HepG2 (cell line): ENCODE measurements at regions not wholly inside any gene's neighbourhood (a gene's known extent, or its start where the extent isn't known, plus 50 kb on each side); places are given as distances from the start of the nearest gene placed in this dataset.

Source experiments
- ATAC-seq: fragments of 200-7000 bp; cut with Tn5 transposase; 3 replicates; pipeline ENCODE4 v1.9.1; 2020; ENCODE audit warnings: mild to moderate bottlenecking, moderate library complexity
- BruUV-seq: library from RNA; stranded (reverse); fragments of 400-500 nt; replicated peaks from 2 replicates; lab custom pipeline; 2021; lab: Mats Ljungman, UMichigan
- CTCF ChIA-PET: fragments of 300-600 bp; formaldehyde crosslinking; extraction: SDS; loops from one replicate; lab custom pipeline; 2021; ENCODE audit warnings: low total read pairs, inconsistent platforms, low intra/inter-chr PET ratio; lab: Yijun Ruan, JAX
- POLR2A ChIA-PET: fragments of 350-600 bp; sonication (Branson Sonifier 250); formaldehyde crosslinking; loops from one replicate; lab custom pipeline; 2020; ENCODE audit warnings: antibody characterized with exemption, inconsistent platforms; lab: Yijun Ruan, JAX
- DNase-seq: peaks from one replicate; pipeline ENCODE4 v3.0.0-alpha.2; 2015; ENCODE audit warnings: low spot score
- FAIRE-seq: peaks from 3 replicates; lab custom pipeline; 2011; peaks lifted over from hg19 to GRCh38; lab: Jason Lieb, UNC
- H2AFZ ChIP-seq: one replicate; pipeline ENCODE4 v1.6.1; 2011; ENCODE audit warnings: low read length, inconsistent platforms
- H3K27ac ChIP-seq: fragments of 300-600 bp; 3 replicates; pipeline ENCODE4 v1.8.0; 2011; ENCODE audit warnings: mixed run types, mild to moderate bottlenecking, mixed read lengths, low read length, inconsistent platforms; ENCODE audit not compliant: insufficient read depth; ENCODE audit errors: extremely low read length
- H3K27me3 ChIP-seq, 2 experiments: fragments of 200-600 bp in 1 of 2; 2 replicates in 1 of 2; 3 replicates in 1 of 2; pipeline versions ENCODE4 v1.6.0 to v1.8.0; 2011; ENCODE audit warnings: low read length in 2 of 2, mild to moderate bottlenecking in 2 of 2, moderate library complexity in 2 of 2, inconsistent platforms in 1 of 2; ENCODE audit not compliant: insufficient read depth in 2 of 2, control insufficient read depth in 1 of 2
- H3K36me3 ChIP-seq, 2 experiments: fragments of 200-600 bp in 1 of 2; replicated peaks in 1 of 2; 2 replicates in 1 of 2; 3 replicates in 1 of 2; pipeline versions ENCODE4 v1.5.1 to v1.8.0; 2011; ENCODE audit warnings: low read length in 2 of 2, inconsistent platforms in 1 of 2; ENCODE audit not compliant: insufficient read depth in 2 of 2, control insufficient read depth in 1 of 2
- H3K4me1 ChIP-seq: 2 replicates; pipeline ENCODE4 v1.5.1; 2012; ENCODE audit warnings: low read length, inconsistent platforms; ENCODE audit not compliant: insufficient read depth
- H3K4me2 ChIP-seq: 2 replicates; pipeline ENCODE4 v1.6.0; 2011; ENCODE audit warnings: low read depth, low read length, inconsistent platforms
- H3K4me3 ChIP-seq, 3 experiments: fragments of 200-600 bp in 1 of 3; sonication (generic), shearing (Covaris generic) in 1 of 3; replicated peaks in 1 of 3; 2 replicates each; pipeline ENCODE4 v1.5.1; 2011 to 2016; ENCODE audit warnings: low read length in 3 of 3, inconsistent platforms in 2 of 3, low read depth in 2 of 3, mild to moderate bottlenecking in 2 of 3, control low read depth in 1 of 3, mixed read lengths in 1 of 3; ENCODE audit not compliant: insufficient read depth in 1 of 3
- H3K79me2 ChIP-seq: one replicate; pipeline ENCODE4 v1.6.1; 2011; ENCODE audit warnings: low read length, inconsistent platforms; ENCODE audit not compliant: insufficient read depth
- H3K9ac ChIP-seq: 2 replicates; pipeline ENCODE4 v1.6.0; 2011; ENCODE audit warnings: mild to moderate bottlenecking, low read depth, low read length, inconsistent platforms; ENCODE audit not compliant: insufficient read depth
- H3K9me3 ChIP-seq: 2 replicates; pipeline ENCODE4 v1.5.1; 2012; ENCODE audit warnings: mild to moderate bottlenecking, low read length
- H4K20me1 ChIP-seq: 2 replicates; pipeline ENCODE4 v1.6.0; 2011; ENCODE audit warnings: inconsistent platforms, mild to moderate bottlenecking, low read length, moderate library complexity; ENCODE audit not compliant: insufficient read depth
- DPF2 ChIP-seq: sonication (generic); formaldehyde crosslinking; IDR thresholded peaks from 2 replicates; pipeline ENCODE4 v1.4.0; 2020; ENCODE audit warnings: mild to moderate bottlenecking, low read depth, missing genetic modification reagents, borderline replicate concordance
- FOXK1 ChIP-seq: sonication (generic); formaldehyde crosslinking; IDR thresholded peaks from 2 replicates; pipeline ENCODE4 v1.4.0; 2020; ENCODE audit warnings: low read depth, missing genetic modification reagents, borderline replicate concordance
- HCFC1 ChIP-seq: fragments of 150-350 bp; IDR thresholded peaks from 2 replicates; pipeline ENCODE4 v1.6.1; 2014; ENCODE audit warnings: low read depth, low read length
- RBM39 ChIP-seq: fragments of 200-400 bp; formaldehyde crosslinking; IDR thresholded peaks from one replicate; pipeline ENCODE4 v1.6.1; 2018; ENCODE audit warnings: antibody characterized with exemption, mild to moderate bottlenecking, low read depth, low read length; ENCODE audit not compliant: poor library complexity, severe bottlenecking
- ZNF101 ChIP-seq: sonication (generic); formaldehyde crosslinking; IDR thresholded peaks from 2 replicates; pipeline ENCODE4 v1.4.0; 2020; ENCODE audit warnings: mild to moderate bottlenecking, low read depth, missing genetic modification reagents, borderline replicate concordance
- ZNF772 ChIP-seq: sonication (generic); formaldehyde crosslinking; IDR thresholded peaks from 2 replicates; pipeline ENCODE4 v1.5.0; 2020; ENCODE audit warnings: mild to moderate bottlenecking, missing genetic modification reagents
- ZNF775 ChIP-seq: sonication (generic); formaldehyde crosslinking; IDR thresholded peaks from 2 replicates; pipeline ENCODE4 v1.4.0; 2020; ENCODE audit warnings: missing genetic modification reagents, mild to moderate bottlenecking, moderate library complexity, borderline replicate concordance
- WGBS: methylation state at CpG from one replicate; pipeline ENCODE4 v1.1.6; 2017; ENCODE audit warnings: low lambda C conversion rate; 5-methylcytosine and 5-hydroxymethylcytosine counted together
- in situ Hi-C: cut with HindIII; loops from 2 replicates; pipeline ENCODE4 v1.10.0; 2017; ENCODE audit warnings: low pct_unique_long_range_greater_than_20kb; ENCODE audit not compliant: extremely low pct_ligation_motif_present
- intact Hi-C: fragments of 100-400 bp; cut with micrococcal nuclease; formaldehyde crosslinking; loops from one replicate; pipeline ENCODE4 v1.10.0; 2022; ENCODE audit not compliant: unreplicated experiment
- TF ChIP-seq, protein P1 (sequence below): sonication (generic); formaldehyde crosslinking; IDR thresholded peaks from 2 replicates; pipeline ENCODE4 v1.8.0; 2023; ENCODE audit warnings: mild to moderate bottlenecking, missing genetic modification reagents

- no peak for TF ChIP-seq RBM39
Observed at GRCh38 chr3:107208100-107208499, 169.1 kb upstream of the CCDC54 start (continued).

DNA sequence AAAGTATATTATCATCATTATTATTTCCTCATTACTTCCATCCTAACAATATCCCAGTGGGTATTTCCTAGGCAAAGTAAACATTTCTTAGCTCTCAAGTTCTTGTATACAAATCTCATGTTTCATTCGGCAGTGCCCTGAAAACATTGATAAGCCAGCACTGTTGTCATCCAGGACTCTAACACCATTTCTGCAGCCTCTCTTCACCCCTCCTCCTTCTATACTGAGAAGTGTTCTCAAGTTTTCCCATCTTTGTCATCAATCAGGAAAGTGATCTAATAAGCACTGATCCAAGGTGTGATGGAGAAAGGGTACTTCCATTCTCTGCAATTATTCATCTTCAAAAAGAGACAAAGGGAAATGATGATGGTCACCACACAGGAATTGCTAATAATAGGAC, 168.4 kb upstream of the CCDC54 start:
- Histone ChIP-seq H3K4me2 (no peak overlapping the region), H3K4me3 (no peak overlapping the region), H2AFZ (no peak overlapping the region), H3K79me2 (no peaks in the 10 kb centered on the region), H3K9ac (no peak overlapping the region), H3K27ac (no peak overlapping the region)
- CTCF ChIA-PET, result no interaction called here
- WGBS, result 0% methylated on average over 1 of the region's 1 CpG
- no TSS peak for BruUV-seq
- no peak for FAIRE-seq
- TF ChIP-seq FOXK1 (CRISPR knock-in tag) (no peak), ZNF772 (no peak), HCFC1 (no peak), ZNF775 (CRISPR knock-in tag) (no peak), DPF2 (CRISPR knock-in tag) (no peak), ZNF101 (no peak)
- TF ChIP-seq, protein P1, sequence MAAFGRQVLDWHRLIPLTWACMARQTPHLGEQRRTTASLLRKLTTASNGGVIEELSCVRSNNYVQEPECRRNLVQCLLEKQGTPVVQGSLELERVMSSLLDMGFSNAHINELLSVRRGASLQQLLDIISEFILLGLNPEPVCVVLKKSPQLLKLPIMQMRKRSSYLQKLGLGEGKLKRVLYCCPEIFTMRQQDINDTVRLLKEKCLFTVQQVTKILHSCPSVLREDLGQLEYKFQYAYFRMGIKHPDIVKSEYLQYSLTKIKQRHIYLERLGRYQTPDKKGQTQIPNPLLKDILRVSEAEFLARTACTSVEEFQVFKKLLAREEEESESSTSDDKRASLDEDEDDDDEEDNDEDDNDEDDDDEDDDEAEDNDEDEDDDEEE (CRISPR knock-in tag), result no peak
- TF ChIP-seq, all 625 proteins: peak for 0
- Histone ChIP-seq H3K9me3 (no peaks in the 10 kb centered on the region), H3K36me3 (no peaks in the 10 kb centered on the region), H3K27me3 (no peaks in the 10 kb centered on the region; a peak in 1 of 5 replicates), H4K20me1 (no peaks in the 10 kb centered on the region), H3K4me1 (no peaks in the 10 kb centered on the region)
- POLR2A ChIA-PET, result no interaction called here
- in situ Hi-C loops (no loop called here), intact Hi-C loops (no loop called here)
- ATAC-seq, result no peak
- DNase-seq, result no peak
